Anterior cingulate cortex (tissue), 58 donors: ENCODE measurements at regions not wholly inside any gene's neighbourhood (a gene's known extent, or its start where the extent isn't known, plus 50 kb on each side); places are given as distances from the start of the nearest gene placed in this dataset.
"Not testable (repeated sequence)": the region's sequence is repeated elsewhere in the genome, so short reads cannot be mapped to it uniquely, and the experiment has no call there.

Experiments
- DNase-seq, 58 donors: peaks; one replicate each; lab custom pipeline; 2025; lab: John Stamatoyannopoulos, UW

DNA sequence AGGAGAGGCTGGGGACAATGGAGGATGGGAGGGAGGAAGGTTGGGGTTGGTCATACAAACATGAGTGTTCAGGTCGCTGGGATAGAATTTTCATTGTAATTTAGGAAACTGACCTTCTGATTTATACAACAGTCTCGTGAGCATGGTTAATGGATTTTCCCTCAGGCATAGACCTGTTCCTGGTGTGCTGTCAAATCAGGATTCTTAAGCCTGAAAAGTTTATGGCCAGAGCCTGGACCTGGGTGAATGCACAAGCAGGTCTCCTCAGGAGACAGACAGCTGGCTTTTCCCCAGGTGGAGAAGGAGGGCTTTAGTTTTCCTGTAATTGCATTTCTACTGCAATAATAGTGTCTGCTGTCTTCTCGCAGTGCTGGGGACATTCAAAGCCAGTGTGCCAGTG lies 338.0 kb downstream of the SHQ1 start:
- no peak for DNase-seq

DNA sequence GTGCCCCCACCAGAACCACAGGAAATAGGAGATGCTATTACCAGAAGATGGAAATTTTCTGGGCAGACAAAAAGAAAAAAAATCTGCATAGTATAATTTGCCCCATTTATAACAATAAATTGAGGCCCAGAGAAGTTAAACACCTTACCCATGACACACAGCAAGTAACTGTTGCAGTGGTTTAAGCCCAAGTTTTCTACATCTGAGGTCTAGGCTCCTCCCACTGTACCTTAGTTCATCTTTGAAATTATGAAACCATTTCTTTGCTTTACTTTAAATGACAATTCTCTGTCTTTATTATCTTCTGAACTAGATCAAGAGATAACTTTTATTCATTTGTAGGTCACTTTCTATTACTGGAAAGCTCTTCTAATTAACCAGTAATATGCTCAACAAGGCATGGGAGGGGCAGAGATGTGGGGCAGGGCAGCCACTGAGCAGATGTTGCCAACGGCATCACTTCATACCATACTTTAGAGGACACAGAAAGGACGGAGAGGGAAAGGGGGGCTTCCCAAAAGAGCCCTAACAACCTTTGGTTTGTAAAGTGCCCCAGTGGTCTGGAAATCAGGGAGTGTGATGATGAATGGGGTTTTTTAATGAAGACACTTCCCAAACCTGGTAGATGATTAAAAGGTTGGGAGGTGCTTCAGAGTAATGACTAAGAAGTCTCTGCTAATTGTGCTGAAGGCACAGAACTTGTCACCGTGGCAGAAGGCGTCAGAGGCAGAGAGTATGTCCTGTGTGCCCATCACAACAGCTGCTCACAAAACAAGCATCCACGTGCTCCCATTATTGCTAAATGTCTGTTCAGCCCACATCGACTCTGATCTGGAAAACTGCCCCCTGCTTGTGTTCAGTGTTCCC lies 342.5 kb downstream of the SHQ1 start:
- DNase-seq, result no peak

DNA sequence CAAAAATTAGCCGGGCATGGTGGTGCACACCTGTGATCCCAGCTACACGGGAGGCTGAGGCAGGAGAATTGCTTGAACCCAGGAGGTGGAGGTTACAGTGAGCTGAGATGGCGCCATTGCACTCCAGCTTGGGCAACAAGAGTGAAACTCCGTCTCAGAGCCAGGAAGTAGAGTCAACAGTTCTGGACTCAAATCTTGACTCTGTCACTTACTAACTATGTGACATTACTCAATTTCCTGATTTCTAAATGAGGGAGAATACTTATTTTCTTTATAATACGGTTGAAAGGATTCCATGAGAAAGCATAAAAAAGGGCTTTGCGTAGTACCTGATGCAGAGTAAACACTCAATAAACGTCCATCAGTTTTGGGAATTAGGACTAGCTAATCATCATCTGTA lies 350.7 kb downstream of the SHQ1 start:
- DNase-seq, result not testable (repeated sequence)

DNA sequence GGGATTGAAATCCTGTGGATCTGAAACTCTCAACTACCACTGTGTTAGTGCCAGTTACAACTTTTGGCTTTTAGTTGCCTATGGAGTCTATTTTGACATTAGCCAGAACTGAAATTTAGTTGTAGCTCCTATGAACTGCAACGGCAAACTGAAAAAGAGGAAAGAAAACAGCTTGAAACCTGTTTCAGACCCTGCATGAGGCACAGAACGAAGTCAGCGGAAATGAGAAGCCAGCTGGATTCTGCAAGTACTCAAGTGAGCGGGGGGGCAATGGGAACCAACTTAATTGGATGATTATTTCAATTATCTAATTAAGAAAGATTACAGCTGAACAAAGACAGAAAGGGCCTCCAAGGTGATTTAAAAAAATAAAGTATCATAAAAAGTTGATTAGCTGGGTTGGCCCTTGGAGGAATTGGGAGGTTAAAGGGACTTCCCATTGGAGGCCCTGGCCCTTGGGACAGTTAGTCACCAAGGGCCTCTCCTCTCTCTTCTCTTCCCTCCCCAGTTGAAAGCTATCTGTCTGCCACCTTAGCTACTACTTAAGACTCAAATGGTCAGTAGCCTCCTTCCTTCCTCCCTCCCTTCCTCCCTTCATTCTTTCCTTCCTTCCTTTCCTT lies 352.1 kb downstream of the SHQ1 start:
- DNase-seq, result no peak

DNA sequence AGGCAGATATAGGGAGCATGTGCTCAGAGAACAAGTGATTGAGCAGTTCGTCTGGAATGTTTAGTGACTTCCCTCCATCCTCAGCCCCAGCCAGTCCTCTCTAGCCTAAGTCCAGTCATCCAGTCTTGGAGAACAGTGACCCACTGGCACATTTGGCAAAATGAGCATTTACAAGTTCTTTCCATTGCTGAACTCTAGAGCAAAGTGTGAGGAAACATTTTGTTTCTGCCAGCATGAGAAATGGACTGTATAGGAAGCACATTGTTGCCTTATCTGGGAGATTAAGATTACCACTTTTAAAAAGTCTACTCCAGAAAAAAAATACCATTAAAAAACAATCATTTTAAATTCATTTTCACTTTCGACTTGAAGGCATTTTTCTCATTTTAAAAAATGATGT lies 353.6 kb downstream of the SHQ1 start:
- no peak for DNase-seq

DNA sequence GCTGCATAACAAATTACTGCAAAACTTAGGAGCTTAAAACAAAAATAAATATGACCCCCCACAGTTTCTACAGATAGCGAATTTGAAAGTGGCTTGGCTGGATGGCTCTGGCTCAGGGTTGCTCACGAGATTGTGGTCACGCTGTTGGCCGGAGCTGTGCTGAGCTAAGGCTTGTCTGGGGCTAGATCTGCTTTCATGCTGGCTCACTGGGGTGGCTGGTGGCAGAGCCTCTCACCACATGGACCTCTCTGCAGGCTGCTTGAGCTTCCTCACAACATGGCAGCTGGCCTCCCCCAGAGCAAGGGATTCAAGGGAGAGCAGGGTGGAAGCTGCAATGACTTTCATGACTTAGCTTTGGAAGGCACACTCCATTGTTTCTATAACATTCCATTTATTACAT lies 354.1 kb downstream of the SHQ1 start:
- no peak for DNase-seq

DNA sequence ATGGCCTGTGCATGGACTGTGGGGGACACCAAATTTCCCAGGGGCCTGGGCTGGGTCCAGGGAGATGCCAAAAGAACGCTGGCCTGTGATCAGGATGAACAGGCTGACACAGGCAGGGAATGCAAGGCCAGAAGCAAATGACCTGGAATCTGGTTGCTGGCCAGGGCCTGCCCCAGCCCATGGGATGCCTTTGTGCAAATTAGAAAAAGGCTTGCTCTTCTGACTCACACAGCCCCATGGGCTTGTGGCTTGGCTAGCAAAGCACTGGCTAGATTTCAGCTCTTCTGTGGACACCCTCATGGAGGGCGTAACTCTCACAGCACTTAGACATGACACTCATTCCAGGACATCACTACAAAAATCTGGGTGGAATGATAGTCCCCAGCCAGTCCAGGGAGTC lies 356.0 kb downstream of the SHQ1 start:
- peak in 9 of 58 donors; percentile 4 to 51 (median 19) for DNase-seq

DNA sequence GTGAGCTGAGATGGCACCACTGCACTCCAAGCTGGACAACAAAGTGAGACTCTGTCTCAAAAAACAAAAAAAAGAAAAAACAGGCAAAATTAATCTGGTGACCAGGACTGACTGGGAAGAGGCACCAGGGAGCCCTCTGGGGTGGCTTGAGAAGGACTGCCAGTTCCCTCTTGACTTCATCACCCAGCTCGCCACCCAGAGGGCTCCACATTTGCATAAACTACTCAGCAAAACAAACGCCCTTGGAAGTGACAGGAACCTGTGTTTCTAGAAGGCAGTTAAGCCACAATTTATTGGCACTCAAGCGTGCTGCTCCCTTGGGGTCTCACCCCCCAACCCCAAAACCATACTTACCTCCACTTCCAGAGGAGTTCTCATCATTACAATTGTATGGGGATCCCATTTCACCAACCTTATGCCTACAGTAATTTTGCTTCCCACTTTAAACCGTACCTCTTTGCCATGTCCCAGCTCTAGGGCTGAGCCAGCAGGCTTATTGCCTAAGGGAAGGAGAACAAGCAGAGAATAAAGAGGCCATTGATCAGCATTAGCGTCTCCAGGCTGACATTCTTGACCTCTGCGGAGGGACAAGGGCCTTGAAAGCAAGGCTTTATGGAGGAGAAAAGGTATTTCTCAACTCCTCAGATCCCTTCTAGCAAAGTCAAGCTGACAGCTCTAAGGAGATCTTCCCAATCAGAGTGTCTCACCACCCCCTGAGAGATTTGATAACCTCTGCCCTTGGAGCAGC lies 357.4 kb downstream of the SHQ1 start:
- peak in 1 of 58 donors; percentile 5 for DNase-seq

DNA sequence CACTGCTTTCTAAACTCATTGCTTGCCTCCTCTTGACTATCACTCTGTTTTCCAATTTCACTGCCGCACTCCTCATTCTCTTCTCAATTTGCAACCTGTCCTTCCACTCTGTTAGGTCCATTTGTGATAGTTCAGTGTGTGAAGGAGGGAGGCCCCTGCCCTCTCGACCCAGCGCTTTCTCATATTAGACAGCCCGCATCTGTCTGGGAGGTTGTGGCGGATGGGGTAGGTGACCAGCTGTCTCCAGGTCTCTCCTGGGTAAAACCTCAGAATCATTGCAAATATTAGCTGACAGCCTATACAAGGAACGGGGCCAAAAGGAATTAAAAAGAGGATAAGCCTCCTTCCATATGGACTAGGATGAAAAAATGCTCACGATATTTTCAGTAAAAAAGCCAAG lies 358.3 kb downstream of the SHQ1 start:
- no peak for DNase-seq

DNA sequence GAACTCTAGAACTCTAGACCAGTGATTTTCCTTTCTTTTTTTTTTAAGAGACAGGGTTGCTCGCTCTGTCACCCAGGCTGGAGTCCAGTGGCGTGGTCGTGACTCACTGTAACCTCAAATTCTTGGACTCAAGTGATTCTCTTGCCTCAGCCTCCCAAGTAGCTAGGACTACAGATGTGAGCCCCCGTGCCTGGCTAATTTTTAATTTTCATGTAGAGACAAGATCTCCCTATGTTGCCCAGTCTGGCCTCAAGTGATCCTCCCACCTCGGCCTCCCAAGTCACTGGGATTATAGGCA lies 359.6 kb downstream of the SHQ1 start:
- DNase-seq, result no peak

DNA sequence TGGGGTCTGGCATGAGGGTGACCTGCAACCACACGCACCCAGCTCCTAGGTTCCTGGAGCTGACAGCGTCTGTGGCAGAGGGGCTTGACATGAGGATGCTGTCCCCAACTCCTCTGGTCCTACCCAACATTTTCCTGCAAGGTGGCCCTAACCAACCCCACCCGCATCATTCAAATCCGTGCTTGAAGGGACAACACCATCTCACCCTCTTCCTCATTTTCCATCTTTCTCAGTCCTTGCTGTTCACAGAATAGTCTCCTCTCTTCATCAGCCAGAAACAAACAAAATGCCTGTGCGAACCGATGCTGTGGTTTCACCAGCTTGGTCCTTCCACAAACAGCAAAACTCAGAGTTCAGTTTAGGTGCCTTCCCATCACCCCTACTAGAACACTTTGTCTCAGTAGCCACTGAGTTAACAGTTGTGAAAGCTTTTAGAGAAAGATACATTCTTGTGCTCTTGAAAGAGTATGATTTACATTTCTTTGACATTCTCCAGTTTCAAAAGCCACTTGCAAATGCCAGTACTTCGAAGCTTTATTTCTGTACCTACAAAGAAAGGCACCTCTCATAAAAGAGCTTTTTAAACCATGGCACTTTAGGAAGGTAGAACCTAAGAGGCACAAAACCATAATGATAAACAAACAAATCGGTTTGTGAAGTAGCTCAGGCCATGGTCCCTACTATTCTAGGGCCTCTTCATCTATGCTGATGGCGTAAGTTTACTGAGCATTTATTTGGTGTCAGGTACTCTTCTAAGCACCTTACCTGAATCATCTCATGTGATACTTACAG lies 360.1 kb downstream of the SHQ1 start:
- no peak for DNase-seq

DNA sequence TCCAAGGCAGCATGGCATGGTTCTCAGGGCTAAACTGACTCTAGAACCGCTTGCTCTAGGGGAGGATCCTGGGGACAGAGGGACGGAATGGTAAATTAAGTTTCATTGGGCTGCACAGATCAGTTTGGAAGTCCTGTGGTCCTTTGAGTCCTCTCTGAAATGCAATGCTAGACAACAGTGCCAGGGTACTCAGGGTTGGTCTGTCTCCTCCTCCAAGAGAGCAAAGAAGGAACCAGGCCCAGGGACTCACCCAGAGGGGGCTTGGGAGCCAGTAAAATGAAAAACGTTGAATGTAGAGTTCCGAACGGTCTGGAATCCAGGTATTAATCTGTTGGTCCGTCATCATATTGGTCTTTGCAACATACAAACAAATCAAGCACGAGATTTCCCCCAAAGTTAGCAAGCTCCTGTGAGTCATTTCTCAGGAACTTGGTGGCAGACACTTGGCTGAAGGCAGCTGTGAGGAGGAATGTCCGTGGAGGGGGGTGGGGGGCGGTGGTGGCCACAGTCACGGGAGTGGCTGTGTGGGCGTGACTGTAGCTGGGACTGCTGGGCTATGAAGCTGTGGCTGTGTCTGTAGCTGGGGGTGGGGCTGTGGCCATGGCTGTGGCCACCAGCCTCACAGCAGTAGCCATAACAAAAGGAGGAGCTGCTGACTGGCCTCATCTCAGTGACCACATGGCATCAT lies 361.0 kb downstream of the SHQ1 start:
- DNase-seq, result peak in 4 of 58 donors; percentile 4 to 39 (median 8)

DNA sequence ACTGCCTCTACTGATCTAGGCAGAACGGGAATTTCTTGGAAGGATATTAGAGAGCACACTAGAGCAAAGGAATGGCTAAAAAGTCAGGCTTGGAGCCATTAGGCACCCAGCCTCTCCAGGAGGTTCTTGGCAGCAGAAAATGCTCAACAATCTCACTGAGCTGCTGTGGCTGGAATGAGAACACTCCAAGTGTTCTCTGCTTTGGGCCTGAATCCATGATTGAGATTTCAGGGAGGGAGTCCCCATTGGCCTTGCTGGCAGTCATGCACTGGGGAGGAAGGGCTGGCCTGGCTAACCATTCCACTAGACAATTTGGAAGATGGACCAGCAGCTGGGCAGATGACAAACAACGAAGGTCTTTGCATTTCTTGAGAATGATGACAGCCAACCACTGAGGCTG lies 362.6 kb downstream of the SHQ1 start:
- DNase-seq, result peak in 3 of 58 donors; percentile 6 to 11 (median 6)

DNA sequence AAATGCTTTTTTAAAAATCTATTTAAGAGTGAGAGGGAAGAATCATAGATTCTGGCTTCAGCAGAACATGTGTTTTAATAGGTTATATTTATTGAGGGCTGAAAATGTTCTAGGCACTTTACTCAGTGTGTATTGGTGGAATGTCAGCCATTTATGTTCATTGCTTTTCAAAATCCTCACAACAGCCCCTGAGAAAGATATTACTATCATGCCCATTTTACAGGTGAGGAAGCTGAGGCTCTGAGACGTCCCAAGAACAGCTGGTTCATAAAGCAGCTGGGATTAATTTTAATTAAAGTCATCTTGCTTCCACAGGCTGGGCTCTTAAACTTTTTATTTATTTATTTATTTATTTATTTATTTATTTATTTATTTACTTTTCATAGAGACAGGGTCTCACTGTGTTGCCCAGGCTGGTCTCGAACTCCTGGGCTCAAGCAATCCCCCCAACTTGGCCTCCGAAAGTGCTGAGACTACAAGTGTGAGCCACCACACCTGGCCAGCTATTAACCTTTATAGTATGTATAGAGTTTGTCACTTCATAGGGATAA lies 364.6 kb downstream of the SHQ1 start:
- no peak for DNase-seq

DNA sequence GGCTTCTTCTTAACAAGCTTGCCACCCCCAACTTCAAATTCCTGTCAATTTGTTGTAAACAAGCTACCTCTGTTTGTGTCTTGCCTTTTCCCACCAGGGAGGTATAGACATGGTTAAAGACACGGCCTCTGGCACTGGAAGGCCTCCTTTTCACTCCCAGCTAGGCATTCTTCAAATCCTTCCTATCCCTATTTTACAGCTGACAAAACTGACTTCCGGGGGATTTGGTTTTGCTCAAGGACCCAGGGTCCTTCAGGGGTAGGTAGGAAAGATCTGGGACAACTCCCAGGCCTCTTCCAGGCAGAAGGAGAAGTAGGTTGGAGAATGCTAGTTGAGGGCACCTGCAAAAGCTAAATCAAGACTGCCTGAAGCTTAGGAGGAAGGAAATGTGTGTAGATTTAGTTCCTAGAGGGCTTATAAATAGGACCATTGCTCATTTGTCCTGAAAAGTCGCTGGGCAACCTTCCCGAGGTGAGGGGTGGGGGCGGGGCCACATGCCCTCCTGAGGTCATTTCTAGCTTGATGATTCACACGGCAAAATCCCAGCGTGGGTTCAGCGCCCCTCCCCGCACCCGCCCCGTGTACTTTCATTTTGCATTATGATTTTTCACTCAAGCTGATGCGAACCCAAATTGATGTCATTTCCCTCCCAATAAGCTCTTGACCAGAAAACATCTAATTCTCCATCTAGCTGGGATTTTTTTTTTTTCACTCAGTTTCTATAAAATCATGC lies 365.5 kb downstream of the SHQ1 start:
- peak in 2 of 58 donors; percentile 5 for DNase-seq

DNA sequence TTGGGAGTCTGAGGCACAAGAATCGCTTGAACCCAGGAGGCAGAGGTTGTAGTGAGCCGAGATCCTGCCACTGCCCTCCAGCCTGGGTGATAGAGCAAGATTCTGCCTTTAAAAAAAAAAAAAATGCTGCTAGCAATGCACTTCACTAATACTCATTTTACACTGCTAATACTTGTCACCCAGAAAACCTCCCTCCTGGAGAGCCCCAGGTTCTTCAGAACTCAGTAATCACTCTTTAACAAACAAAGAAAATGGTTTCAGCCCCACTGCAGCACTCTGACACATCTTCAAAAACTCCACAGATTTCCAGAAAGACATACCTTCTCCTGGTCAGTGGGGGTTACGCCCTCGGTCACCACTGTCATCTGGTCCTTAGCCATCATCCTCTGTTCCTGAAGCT lies 366.7 kb downstream of the SHQ1 start:
- DNase-seq, result no peak

DNA sequence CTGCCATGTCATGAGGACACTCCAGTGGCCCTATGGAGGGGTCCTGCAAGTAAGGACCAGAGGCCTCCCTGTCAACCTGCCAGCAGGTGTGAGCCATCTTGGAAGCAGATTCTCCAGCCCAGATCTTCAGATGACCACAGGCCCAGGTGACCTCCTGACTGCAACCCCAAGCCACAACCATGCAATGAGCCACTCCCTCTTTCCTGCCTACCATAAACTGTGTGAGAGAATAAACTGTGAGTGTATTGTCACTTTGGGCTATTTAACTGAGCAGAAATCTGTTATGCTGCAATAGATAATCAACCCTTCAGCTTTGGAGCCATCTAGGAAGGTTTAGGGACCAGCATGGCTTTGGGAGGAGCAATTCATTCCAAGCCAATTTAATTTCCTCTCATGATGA lies 367.9 kb downstream of the SHQ1 start:
- DNase-seq, result no peak

DNA sequence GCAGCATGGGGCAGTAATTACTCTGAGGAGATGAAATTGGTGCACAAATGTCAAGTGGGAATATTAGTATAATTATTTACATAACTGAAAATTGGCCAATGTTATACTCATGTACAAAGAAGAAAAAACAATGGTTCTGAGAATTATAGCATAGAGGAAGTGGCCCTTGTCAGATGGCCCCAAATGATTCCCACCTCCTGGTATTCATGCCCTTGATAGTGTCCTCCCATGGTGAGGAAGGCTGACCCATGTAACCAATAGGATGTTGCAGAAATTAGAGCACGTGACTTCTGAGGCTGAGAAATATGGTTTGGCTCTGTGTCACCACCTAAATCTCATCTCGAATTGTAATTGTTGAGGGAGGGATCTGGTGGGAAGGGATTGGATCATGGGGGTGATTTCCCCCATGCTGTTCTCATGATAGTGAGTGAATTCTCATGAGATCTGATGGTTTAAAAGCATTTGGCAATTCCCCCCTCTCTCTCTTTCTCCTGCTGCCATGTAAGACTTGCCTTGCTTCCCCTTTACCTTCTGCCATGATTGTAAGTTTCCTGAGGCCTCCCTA lies 368.5 kb downstream of the SHQ1 start:
- no peak for DNase-seq

DNA sequence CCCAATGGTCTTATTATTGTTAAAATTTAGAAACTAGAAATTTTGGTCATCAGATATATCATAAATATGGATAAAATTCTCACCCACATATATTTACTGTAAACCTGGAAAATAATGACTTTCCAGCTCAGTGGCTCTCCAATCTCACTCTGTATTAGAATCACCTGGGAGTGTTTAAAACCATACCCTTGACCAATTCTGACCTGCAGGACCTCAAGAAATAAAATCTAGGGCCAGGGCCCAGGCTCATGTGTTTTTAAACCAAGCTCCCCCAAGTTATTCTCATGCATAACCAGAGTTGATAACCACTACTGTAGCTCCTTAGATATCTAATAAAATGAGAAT lies 372.1 kb downstream of the SHQ1 start:
- DNase-seq, result no peak
